Breast epithelium (tissue), 3 donors: ENCODE measurements at regions not wholly inside any gene's neighbourhood (a gene's known extent, or its start where the extent isn't known, plus 50 kb on each side); places are given as distances from the start of the nearest gene placed in this dataset.

Experiments
- CTCF ChIP-seq, 3 donors: fragments of 450-650 bp; IDR thresholded peaks; one replicate each; pipeline ENCODE4 v1.5.1; 2016 to 2017; ENCODE audit warnings: antibody characterized with exemption in 3 of 3, mild to moderate bottlenecking in 3 of 3, moderate library complexity in 3 of 3
- POLR2A ChIP-seq: fragments of 450-650 bp; IDR thresholded peaks from one replicate; pipeline ENCODE4 v1.6.1; 2016; ENCODE audit warnings: antibody characterized with exemption, mild to moderate bottlenecking, moderate library complexity
- POLR2AphosphoS5 ChIP-seq, 3 donors: sonication (generic); formaldehyde crosslinking; IDR thresholded peaks; one replicate each; pipeline ENCODE4 v1.6.1; 2017; ENCODE audit warnings: antibody characterized with exemption in 3 of 3

GRCh38 chr1:112318263-112318662 lies 77.8 kb upstream of the CTTNBP2NL start:
- TF ChIP-seq CTCF (IDR thresholded peaks at IDR 0.05) (no peak), POLR2AphosphoS5 (IDR thresholded peaks at IDR 0.05) (no peak), POLR2A (no peak)
